HEK293 (cell line): ENCODE measurements at regions not wholly inside any gene's neighbourhood (a gene's known extent, or its start where the extent isn't known, plus 50 kb on each side); places are given as distances from the start of the nearest gene placed in this dataset.

Experiments
- CTCF ChIA-PET: fragments of 350-600 bp; formaldehyde crosslinking; extraction: SDS; loops from one replicate; lab custom pipeline; 2021; ENCODE audit warnings: antibody characterized with exemption; lab: Yijun Ruan, JAX
- POLR2A ChIA-PET: fragments of 300-600 bp; formaldehyde crosslinking; extraction: SDS; loops from one replicate; lab custom pipeline; 2020; ENCODE audit warnings: antibody characterized with exemption, inconsistent platforms; lab: Yijun Ruan, JAX
- H3K27ac ChIP-seq: fragments of 200-500 bp; sonication (Bioruptor generic); 2 replicates; pipeline ENCODE4 v1.5.1; 2014; ENCODE audit warnings: low read depth, low read length, control low read depth, inconsistent platforms; ENCODE audit errors: extremely low read depth
- H3K36me3 ChIP-seq, 2 experiments: fragments of 200-500 bp in 1 of 2; sonication (Bioruptor generic) in 1 of 2; 1 replicate in 1 of 2; 2 replicates in 1 of 2; pipeline ENCODE4 v1.5.1; 2014 to 2017; ENCODE audit warnings: inconsistent platforms in 2 of 2, low read length in 2 of 2; ENCODE audit not compliant: control insufficient read depth in 2 of 2, insufficient read depth in 1 of 2
- H3K4me1 ChIP-seq: fragments of 200-500 bp; sonication (Bioruptor generic); 2 replicates; pipeline ENCODE4 v1.5.1; 2014; ENCODE audit warnings: mild to moderate bottlenecking, low read length, inconsistent platforms; ENCODE audit not compliant: control insufficient read depth, insufficient read depth
- H3K4me3 ChIP-seq: 2 replicates; pipeline ENCODE4 v1.5.1; 2011; ENCODE audit warnings: low read depth, mild to moderate bottlenecking, control low read depth, low read length, moderate library complexity
- H3K9me3 ChIP-seq: fragments of 200-500 bp; sonication (Bioruptor generic); 2 replicates; pipeline ENCODE4 v1.5.1; 2014; ENCODE audit warnings: low read depth, low read length, inconsistent platforms; ENCODE audit not compliant: control insufficient read depth, insufficient read depth
- EGR2 ChIP-seq: fragments of 450-650 bp; formaldehyde crosslinking; IDR thresholded peaks from 2 replicates; pipeline ENCODE4 v1.5.1; 2016; ENCODE audit warnings: low read depth, missing biosample characterization, missing genetic modification characterization
- HOXA7 ChIP-seq: sonication (generic); formaldehyde crosslinking; IDR thresholded peaks from 2 replicates; pipeline ENCODE4 v1.8.1; 2022; ENCODE audit warnings: missing genetic modification reagents, borderline replicate concordance
- IKZF3 ChIP-seq: fragments of 450-650 bp; IDR thresholded peaks from 2 replicates; pipeline ENCODE4 v1.5.0; 2018; ENCODE audit warnings: missing biosample characterization, mild to moderate bottlenecking, missing genetic modification characterization, moderate library complexity
- KLF16 ChIP-seq: fragments of 450-650 bp; formaldehyde crosslinking; IDR thresholded peaks from 2 replicates; pipeline ENCODE4 v1.5.1; 2017; ENCODE audit warnings: missing biosample characterization, missing genetic modification characterization
- KLF8 ChIP-seq: fragments of 450-650 bp; formaldehyde crosslinking; IDR thresholded peaks from 2 replicates; pipeline ENCODE4 v1.5.1; 2016; ENCODE audit warnings: missing biosample characterization, missing genetic modification characterization
- KLF9 ChIP-seq: fragments of 450-650 bp; formaldehyde crosslinking; IDR thresholded peaks from 2 replicates; pipeline ENCODE4 v1.5.1; 2016; ENCODE audit warnings: missing biosample characterization, missing genetic modification characterization, low read depth
- MYNN ChIP-seq: fragments of 450-650 bp; formaldehyde crosslinking; IDR thresholded peaks from 2 replicates; pipeline ENCODE4 v1.5.1; 2016; ENCODE audit warnings: missing biosample characterization, missing genetic modification characterization, borderline replicate concordance
- PRDM1 ChIP-seq: fragments of 450-650 bp; formaldehyde crosslinking; IDR thresholded peaks from 2 replicates; pipeline ENCODE4; 2016; ENCODE audit warnings: missing biosample characterization, missing genetic modification characterization
- ZBTB20 ChIP-seq: fragments of 450-650 bp; formaldehyde crosslinking; IDR thresholded peaks from 2 replicates; pipeline ENCODE4 v1.5.1; 2016; ENCODE audit warnings: missing biosample characterization, missing genetic modification characterization
- ZFP3 ChIP-seq: fragments of 450-650 bp; formaldehyde crosslinking; IDR thresholded peaks from 2 replicates; pipeline ENCODE4 v1.5.1; 2016; ENCODE audit warnings: low read depth, missing biosample characterization, missing genetic modification characterization
- ZNF24 ChIP-seq: fragments of 450-650 bp; formaldehyde crosslinking; IDR thresholded peaks from 2 replicates; pipeline ENCODE4 v1.5.1; 2016; ENCODE audit warnings: missing biosample characterization, missing genetic modification characterization
- ZNF510 ChIP-seq: fragments of 450-650 bp; formaldehyde crosslinking; IDR thresholded peaks from 2 replicates; pipeline ENCODE4 v1.5.1; 2018; ENCODE audit warnings: mild to moderate bottlenecking, missing genetic modification characterization, missing biosample characterization; ENCODE audit not compliant: insufficient replicate concordance
- ZNF544 ChIP-seq: fragments of 450-650 bp; formaldehyde crosslinking; IDR thresholded peaks from 2 replicates; pipeline ENCODE4 v1.5.0; 2017; ENCODE audit warnings: missing biosample characterization, missing genetic modification characterization
- ZNF549 ChIP-seq: fragments of 450-650 bp; IDR thresholded peaks from 2 replicates; pipeline ENCODE4 v1.5.1; 2018; ENCODE audit warnings: missing biosample characterization, missing genetic modification characterization, mild to moderate bottlenecking, inconsistent platforms, moderate library complexity
- ZNF629 ChIP-seq: fragments of 450-650 bp; formaldehyde crosslinking; IDR thresholded peaks from 2 replicates; pipeline ENCODE4 v1.5.1; 2017; ENCODE audit warnings: missing biosample characterization, missing genetic modification characterization
- TF ChIP-seq, protein P1 (sequence below): fragments of 450-650 bp; formaldehyde crosslinking; IDR thresholded peaks from 2 replicates; pipeline ENCODE4 v1.5.1; 2016; ENCODE audit warnings: missing biosample characterization, missing genetic modification characterization
- TF ChIP-seq, protein P2 (sequence below): fragments of 450-650 bp; formaldehyde crosslinking; IDR thresholded peaks from 2 replicates; pipeline ENCODE4 v1.5.1; 2016; ENCODE audit warnings: missing biosample characterization, missing genetic modification characterization
- TF ChIP-seq, protein P3 (sequence below): fragments of 450-650 bp; formaldehyde crosslinking; IDR thresholded peaks from 2 replicates; pipeline ENCODE4 v1.5.1; 2016; ENCODE audit warnings: missing biosample characterization, missing genetic modification characterization
- TF ChIP-seq, protein P4 (sequence below): fragments of 450-650 bp; formaldehyde crosslinking; IDR thresholded peaks from 2 replicates; pipeline ENCODE4 v1.5.1; 2017; ENCODE audit warnings: missing biosample characterization, missing genetic modification characterization
- TF ChIP-seq, protein P5 (sequence below): fragments of 450-650 bp; formaldehyde crosslinking; IDR thresholded peaks from 2 replicates; pipeline ENCODE4 v1.5.1; 2016; ENCODE audit warnings: missing biosample characterization, missing genetic modification characterization

DNA sequence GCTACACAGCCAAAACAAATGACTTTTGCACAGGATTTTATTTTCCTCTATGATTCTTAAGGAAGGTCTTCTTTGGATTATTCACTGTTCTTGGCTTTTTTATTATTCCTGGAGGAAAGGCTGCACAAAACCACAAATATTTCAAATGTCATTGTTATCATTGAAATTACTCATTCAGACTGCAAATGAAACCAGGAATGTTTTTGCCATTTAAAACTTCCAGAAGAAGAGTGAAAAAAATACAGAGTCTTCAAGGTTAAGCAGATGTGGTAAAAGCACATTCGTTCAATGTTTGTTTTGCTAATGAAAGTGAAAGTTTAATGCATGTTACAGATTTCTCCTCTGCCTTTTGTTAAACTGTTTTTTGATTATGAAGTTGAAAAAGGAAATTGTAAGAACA, 238.2 kb downstream of the TLE4 start (continued):
- TF ChIP-seq, protein P1, sequence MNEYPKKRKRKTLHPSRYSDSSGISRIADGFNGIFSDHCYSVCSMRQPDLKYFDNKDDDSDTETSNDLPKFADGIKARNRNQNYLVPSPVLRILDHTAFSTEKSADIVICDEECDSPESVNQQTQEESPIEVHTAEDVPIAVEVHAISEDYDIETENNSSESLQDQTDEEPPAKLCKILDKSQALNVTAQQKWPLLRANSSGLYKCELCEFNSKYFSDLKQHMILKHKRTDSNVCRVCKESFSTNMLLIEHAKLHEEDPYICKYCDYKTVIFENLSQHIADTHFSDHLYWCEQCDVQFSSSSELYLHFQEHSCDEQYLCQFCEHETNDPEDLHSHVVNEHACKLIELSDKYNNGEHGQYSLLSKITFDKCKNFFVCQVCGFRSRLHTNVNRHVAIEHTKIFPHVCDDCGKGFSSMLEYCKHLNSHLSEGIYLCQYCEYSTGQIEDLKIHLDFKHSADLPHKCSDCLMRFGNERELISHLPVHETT (tag by site-specific recombination) = no peak
- TF ChIP-seq, all 188 proteins: peak for 2

DNA sequence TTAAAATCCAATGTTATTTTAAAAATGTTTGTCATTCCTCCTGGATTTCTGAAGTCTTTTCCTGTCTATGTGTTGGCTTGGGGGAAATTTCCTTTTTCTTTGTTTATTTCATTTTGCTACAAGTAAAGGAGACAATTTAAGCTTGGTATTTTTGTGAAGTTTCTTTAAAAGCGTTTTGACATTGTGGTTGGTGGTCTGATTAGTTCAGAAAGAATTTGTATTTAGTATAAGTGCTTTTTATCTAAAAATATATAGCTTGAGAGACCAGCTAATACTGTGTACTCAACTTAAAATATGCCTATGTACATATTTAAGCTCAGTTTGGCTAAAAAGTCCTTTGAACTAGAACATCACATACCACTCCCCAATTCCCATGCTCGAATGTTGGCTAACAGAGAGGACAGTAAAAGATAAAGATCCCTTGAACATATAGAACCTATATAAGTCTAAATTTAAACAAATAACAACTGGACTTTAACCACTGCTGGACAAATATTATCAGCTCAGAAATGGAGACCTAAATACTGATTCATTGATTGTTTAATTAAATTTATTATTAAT, 237.6 kb downstream of the TLE4 start:
- POLR2A ChIA-PET = no interaction called here

DNA sequence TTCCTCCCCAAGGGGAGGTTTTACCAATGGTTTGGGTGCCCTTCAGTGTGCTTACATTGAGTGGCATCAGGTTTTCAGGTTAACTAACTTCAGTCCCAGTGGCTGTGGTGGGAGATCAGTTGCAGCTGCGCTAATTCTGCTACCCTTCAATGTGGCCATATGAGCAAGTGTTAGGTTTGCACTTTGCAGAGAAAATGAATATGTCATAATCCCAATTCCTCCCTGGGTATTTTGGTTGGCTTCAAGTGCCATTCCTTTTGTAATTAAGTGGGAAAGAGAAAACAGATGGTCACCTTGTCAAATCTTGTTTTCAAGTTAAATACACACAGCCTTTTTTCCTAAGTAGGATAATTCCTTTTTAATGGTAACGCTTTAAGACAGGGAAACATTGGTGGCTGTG, 236.2 kb downstream of the TLE4 start:
- TF ChIP-seq, protein P2, sequence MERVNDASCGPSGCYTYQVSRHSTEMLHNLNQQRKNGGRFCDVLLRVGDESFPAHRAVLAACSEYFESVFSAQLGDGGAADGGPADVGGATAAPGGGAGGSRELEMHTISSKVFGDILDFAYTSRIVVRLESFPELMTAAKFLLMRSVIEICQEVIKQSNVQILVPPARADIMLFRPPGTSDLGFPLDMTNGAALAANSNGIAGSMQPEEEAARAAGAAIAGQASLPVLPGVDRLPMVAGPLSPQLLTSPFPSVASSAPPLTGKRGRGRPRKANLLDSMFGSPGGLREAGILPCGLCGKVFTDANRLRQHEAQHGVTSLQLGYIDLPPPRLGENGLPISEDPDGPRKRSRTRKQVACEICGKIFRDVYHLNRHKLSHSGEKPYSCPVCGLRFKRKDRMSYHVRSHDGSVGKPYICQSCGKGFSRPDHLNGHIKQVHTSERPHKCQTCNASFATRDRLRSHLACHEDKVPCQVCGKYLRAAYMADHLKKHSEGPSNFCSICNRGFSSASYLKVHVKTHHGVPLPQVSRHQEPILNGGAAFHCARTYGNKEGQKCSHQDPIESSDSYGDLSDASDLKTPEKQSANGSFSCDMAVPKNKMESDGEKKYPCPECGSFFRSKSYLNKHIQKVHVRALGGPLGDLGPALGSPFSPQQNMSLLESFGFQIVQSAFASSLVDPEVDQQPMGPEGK (tag by site-specific recombination) = no peak
- TF ChIP-seq ZNF544 (no peak), HOXA7 (CRISPR knock-in tag) (no peak), KLF8 (tag by site-specific recombination) (no peak), ZNF510 (no peak), KLF16 (tag by site-specific recombination) (no peak), ZNF629 (tag by site-specific recombination) (no peak), ZNF24 (tag by site-specific recombination) (no peak), IKZF3 (tag by site-specific recombination) (no peak), KLF9 (tag by site-specific recombination) (no peak), ZNF549 (tag by site-specific recombination) (no peak), PRDM1 (tag by site-specific recombination) (no peak), EGR2 (tag by site-specific recombination) (no peak), ZBTB20 (tag by site-specific recombination) (no peak)
- TF ChIP-seq, protein P3, sequence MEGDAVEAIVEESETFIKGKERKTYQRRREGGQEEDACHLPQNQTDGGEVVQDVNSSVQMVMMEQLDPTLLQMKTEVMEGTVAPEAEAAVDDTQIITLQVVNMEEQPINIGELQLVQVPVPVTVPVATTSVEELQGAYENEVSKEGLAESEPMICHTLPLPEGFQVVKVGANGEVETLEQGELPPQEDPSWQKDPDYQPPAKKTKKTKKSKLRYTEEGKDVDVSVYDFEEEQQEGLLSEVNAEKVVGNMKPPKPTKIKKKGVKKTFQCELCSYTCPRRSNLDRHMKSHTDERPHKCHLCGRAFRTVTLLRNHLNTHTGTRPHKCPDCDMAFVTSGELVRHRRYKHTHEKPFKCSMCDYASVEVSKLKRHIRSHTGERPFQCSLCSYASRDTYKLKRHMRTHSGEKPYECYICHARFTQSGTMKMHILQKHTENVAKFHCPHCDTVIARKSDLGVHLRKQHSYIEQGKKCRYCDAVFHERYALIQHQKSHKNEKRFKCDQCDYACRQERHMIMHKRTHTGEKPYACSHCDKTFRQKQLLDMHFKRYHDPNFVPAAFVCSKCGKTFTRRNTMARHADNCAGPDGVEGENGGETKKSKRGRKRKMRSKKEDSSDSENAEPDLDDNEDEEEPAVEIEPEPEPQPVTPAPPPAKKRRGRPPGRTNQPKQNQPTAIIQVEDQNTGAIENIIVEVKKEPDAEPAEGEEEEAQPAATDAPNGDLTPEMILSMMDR (tag by site-specific recombination) = no peak
- TF ChIP-seq, protein P4, sequence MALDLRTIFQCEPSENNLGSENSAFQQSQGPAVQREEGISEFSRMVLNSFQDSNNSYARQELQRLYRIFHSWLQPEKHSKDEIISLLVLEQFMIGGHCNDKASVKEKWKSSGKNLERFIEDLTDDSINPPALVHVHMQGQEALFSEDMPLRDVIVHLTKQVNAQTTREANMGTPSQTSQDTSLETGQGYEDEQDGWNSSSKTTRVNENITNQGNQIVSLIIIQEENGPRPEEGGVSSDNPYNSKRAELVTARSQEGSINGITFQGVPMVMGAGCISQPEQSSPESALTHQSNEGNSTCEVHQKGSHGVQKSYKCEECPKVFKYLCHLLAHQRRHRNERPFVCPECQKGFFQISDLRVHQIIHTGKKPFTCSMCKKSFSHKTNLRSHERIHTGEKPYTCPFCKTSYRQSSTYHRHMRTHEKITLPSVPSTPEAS = no peak
- Histone ChIP-seq H3K36me3 (no peaks in the 10 kb centered on the region), H3K27ac (no peak overlapping the region), H3K9me3 (no peaks in the 10 kb centered on the region), H3K4me1 (no peaks in the 10 kb centered on the region), H3K4me3 (no peak overlapping the region)
- CTCF ChIA-PET = no interaction called here
- POLR2A ChIA-PET = no interaction called here

More for the DNA sequence above, 237.6 kb downstream of the TLE4 start:
- no peaks in the 10 kb centered on the region for H3K9me3 ChIP-seq
- CTCF ChIA-PET = interaction anchor here (1.2 kb wide), 1 partner anchor 10 kb away, joined by 4 read pairs; no protein-coding TSS in a partner anchor
- H3K27ac ChIP-seq = no peak overlapping the region
- H3K4me3 ChIP-seq = no peak overlapping the region
- no peaks in the 10 kb centered on the region for H3K4me1 ChIP-seq
- no peaks in the 10 kb centered on the region for H3K36me3 ChIP-seq
- TF ChIP-seq MYNN (tag by site-specific recombination) (no peak), ZFP3 (tag by site-specific recombination) (no peak)
- TF ChIP-seq, protein P5, sequence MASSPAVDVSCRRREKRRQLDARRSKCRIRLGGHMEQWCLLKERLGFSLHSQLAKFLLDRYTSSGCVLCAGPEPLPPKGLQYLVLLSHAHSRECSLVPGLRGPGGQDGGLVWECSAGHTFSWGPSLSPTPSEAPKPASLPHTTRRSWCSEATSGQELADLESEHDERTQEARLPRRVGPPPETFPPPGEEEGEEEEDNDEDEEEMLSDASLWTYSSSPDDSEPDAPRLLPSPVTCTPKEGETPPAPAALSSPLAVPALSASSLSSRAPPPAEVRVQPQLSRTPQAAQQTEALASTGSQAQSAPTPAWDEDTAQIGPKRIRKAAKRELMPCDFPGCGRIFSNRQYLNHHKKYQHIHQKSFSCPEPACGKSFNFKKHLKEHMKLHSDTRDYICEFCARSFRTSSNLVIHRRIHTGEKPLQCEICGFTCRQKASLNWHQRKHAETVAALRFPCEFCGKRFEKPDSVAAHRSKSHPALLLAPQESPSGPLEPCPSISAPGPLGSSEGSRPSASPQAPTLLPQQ = no peak
